ENCODE measurements at regions not wholly inside any gene's neighbourhood (a gene's known extent, or its start where the extent isn't known, plus 50 kb on each side); places are given as distances from the start of the nearest gene placed in this dataset.

DNA sequence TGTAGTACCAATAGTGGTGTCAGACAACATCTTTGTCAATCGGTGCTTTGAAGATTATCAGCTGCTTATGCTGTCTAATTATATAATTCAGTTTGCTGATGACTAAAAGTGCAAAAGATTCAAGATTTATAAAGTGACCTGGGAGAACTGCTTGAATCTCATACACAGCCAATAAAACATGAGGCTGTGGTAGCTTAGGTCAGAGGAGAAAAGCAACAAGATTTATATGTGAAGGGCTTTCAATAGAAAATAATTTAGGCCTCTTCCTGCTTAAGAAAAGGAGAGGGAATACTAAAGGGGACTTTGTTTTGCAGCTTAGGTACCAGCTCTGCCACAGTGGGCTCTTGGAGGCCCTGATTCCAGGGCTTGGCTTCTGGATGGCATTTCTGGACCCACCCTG lies 111.0 kb upstream of the MAD2L1 start:
- Histone ChIP-seq H3K36me3 (ENCODE audit: control insufficient read depth, insufficient read depth, low read length) (no peaks in the 10 kb centered on the region), H3K9me3 (ENCODE audit: control insufficient read depth in 2 of 2, low read length in 2 of 2) (no peaks in the 10 kb centered on the region), H3K4me3 (ENCODE audit: low read depth, low read length) (no peak overlapping the region), H3K27ac (ENCODE audit: insufficient read depth, low read length, poor library complexity, severe bottlenecking) (no peak overlapping the region), H3K27me3 (ENCODE audit: control insufficient read depth, insufficient read depth, low read length) (no peaks in the 10 kb centered on the region), H3K4me1 (ENCODE audit: control insufficient read depth, insufficient read depth, low read length, poor library complexity, severe bottlenecking) (no peaks in the 10 kb centered on the region)
- Mint-ChIP-seq H3K4me3 (no peak overlapping the region), H3K36me3 (no peaks in the 10 kb centered on the region), H3K27ac (no peak overlapping the region), H3K9me3 (peaks cover 0 to 10% (median 1%) of the 10 kb centered on the region in 7 donors), H3K27me3 (peaks cover 8% of the 10 kb centered on the region), H3K4me1 (peaks cover 0 to 5% (median 0%) of the 10 kb centered on the region in 4 donors)
- ATAC-seq (ENCODE audit: low read depth in 2 of 2): no peak
- no peak for DNase-seq

DNA sequence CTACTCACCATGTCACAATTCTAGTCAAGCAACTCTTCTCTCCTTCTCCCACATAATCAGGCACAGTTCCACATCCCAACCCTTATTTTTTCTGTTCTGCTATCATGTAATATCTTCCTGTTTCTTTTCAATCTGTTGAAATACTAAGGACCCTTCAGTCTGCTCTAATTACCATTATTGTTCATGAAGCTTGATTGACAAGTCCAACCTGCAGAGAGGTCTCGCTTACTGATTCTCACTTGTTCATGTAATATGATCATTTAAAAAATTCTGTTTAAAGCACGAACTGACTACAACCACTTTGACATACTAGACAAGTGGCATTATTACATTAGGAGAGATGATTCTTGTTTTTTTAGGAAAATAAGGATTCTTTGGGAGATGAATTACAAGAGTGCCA lies 108.6 kb upstream of the MAD2L1 start:
- no peak for DNase-seq
- peaks cover 0 to 5% (median 0%) of the 10 kb centered on the region in 7 donors for H3K9me3 Mint-ChIP-seq
- no peak for ATAC-seq (ENCODE audit: low read depth in 2 of 2)
- no peak overlapping the region for H3K27ac Mint-ChIP-seq
- no peaks in the 10 kb centered on the region for H3K27me3 ChIP-seq (ENCODE audit: control insufficient read depth, insufficient read depth, low read length)
- peaks cover 8% of the 10 kb centered on the region for H3K27me3 Mint-ChIP-seq
- no peak overlapping the region for H3K4me3 ChIP-seq (ENCODE audit: low read depth, low read length)
- no peaks in the 10 kb centered on the region for H3K36me3 ChIP-seq (ENCODE audit: control insufficient read depth, insufficient read depth, low read length)
- no peak overlapping the region for H3K27ac ChIP-seq (ENCODE audit: insufficient read depth, low read length, poor library complexity, severe bottlenecking)
- no peak overlapping the region for H3K4me3 Mint-ChIP-seq
- H3K4me1 Mint-ChIP-seq: no peaks in the 10 kb centered on the region
- no peaks in the 10 kb centered on the region for H3K36me3 Mint-ChIP-seq
- H3K4me1 ChIP-seq (ENCODE audit: control insufficient read depth, insufficient read depth, low read length, poor library complexity, severe bottlenecking): no peaks in the 10 kb centered on the region
- H3K9me3 ChIP-seq (ENCODE audit: control insufficient read depth in 2 of 2, low read length in 2 of 2): no peaks in the 10 kb centered on the region

DNA sequence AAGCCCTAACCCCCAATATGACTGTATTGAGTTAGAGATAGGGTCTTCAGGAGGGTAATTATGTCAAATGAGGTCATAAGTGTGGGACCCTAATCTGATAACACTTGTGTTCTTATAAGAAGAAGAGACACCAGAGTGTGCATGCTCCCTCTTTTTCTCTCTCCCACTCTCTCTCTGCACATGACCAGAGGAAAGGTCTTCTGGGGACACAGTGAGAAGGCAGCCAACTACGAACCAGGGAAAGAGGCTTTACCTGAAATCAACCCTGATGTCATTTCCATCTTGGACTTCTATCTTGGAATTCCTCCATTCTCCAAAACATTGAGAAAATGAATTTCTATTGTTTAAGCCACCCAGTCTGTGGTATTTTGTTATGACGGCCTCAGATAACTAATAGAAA lies 97.2 kb upstream of the MAD2L1 start:
- Mint-ChIP-seq H3K27ac (no peak overlapping the region), H3K27me3 (peaks cover 6% of the 10 kb centered on the region), H3K4me3 (no peak overlapping the region), H3K4me1 (no peaks in the 10 kb centered on the region), H3K9me3 (peaks cover 0 to 2% (median 0%) of the 10 kb centered on the region in 7 donors), H3K36me3 (no peaks in the 10 kb centered on the region)
- no peak for DNase-seq
- Histone ChIP-seq H3K4me3 (ENCODE audit: low read depth, low read length) (no peak overlapping the region), H3K27ac (ENCODE audit: insufficient read depth, low read length, poor library complexity, severe bottlenecking) (no peak overlapping the region), H3K4me1 (ENCODE audit: control insufficient read depth, insufficient read depth, low read length, poor library complexity, severe bottlenecking) (no peaks in the 10 kb centered on the region), H3K9me3 (ENCODE audit: control insufficient read depth in 2 of 2, low read length in 2 of 2) (no peaks in the 10 kb centered on the region), H3K27me3 (ENCODE audit: control insufficient read depth, insufficient read depth, low read length) (no peaks in the 10 kb centered on the region), H3K36me3 (ENCODE audit: control insufficient read depth, insufficient read depth, low read length) (no peaks in the 10 kb centered on the region)
- no peak for ATAC-seq (ENCODE audit: low read depth in 2 of 2)

DNA sequence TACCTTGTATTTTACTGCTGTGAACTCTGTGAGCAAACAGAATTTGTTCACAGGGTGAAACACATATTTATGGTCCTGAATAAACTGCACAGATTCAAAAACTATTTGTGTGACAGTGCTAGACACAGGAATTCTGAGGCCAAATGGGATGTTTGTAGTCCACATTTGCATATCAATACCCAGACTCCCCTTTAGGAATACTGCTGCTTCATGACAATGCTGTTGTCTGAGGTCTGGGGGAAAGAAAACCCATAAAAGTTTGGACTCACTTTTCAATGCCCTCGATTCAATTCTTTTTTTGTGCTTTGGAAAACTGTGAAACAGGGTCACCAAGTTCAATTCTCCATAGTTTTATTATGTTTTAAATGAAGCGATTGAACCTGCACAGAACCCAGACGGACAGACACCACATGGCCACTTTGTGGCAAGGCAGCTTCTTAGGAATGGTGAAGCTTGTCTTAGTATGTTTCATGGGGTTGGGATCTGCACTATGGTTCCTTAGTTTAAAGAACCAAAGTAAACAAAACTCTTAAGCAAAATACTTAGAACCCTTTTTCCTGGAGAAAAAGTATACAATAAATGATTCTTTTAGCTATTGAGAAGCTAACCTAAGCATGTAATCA lies 92.3 kb upstream of the MAD2L1 start:
- Mint-ChIP-seq H3K4me1 (no peaks in the 10 kb centered on the region), H3K27ac (no peak overlapping the region), H3K9me3 (no peaks in the 10 kb centered on the region), H3K4me3 (no peak overlapping the region), H3K27me3 (peaks cover 8% of the 10 kb centered on the region), H3K36me3 (no peaks in the 10 kb centered on the region)
- Histone ChIP-seq H3K27me3 (ENCODE audit: control insufficient read depth, insufficient read depth, low read length) (peaks cover 2% of the 10 kb centered on the region), H3K4me1 (ENCODE audit: control insufficient read depth, insufficient read depth, low read length, poor library complexity, severe bottlenecking) (no peaks in the 10 kb centered on the region), H3K27ac (ENCODE audit: insufficient read depth, low read length, poor library complexity, severe bottlenecking) (no peak overlapping the region), H3K9me3 (ENCODE audit: control insufficient read depth in 2 of 2, low read length in 2 of 2) (no peaks in the 10 kb centered on the region), H3K4me3 (ENCODE audit: low read depth, low read length) (no peak overlapping the region), H3K36me3 (ENCODE audit: control insufficient read depth, insufficient read depth, low read length) (no peaks in the 10 kb centered on the region)
- ATAC-seq (ENCODE audit: low read depth in 2 of 2): no peak
- DNase-seq: no peak

DNA sequence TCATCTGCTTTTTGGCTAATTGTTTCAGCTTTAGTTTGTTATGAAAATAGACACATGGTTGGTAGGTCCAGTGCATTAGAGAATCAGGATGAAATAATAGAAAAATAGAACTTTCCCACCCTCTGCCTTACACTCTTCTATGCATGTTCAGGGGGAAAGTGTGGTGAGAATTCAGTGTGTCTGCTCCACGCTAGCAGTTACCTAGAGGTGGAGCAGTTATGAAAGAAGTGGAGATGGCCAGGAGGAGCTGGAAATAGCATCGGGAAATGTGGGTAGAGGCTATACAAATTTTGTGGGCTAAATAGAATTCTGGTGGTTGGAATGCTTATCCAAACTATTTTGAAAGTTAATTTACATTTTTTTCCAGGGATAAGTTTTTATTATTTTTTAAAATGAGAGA lies 91.4 kb upstream of the MAD2L1 start:
- no peak overlapping the region for H3K4me3 Mint-ChIP-seq
- no peaks in the 10 kb centered on the region for H3K36me3 Mint-ChIP-seq
- Histone ChIP-seq H3K4me1 (ENCODE audit: control insufficient read depth, insufficient read depth, low read length, poor library complexity, severe bottlenecking) (no peaks in the 10 kb centered on the region), H3K27me3 (ENCODE audit: control insufficient read depth, insufficient read depth, low read length) (peaks cover 2% of the 10 kb centered on the region), H3K4me3 (ENCODE audit: low read depth, low read length) (no peak overlapping the region), H3K36me3 (ENCODE audit: control insufficient read depth, insufficient read depth, low read length) (no peaks in the 10 kb centered on the region), H3K27ac (ENCODE audit: insufficient read depth, low read length, poor library complexity, severe bottlenecking) (no peak overlapping the region), H3K9me3 (ENCODE audit: control insufficient read depth in 2 of 2, low read length in 2 of 2) (no peaks in the 10 kb centered on the region)
- H3K27me3 Mint-ChIP-seq: peaks cover 6% of the 10 kb centered on the region
- H3K27ac Mint-ChIP-seq: no peak overlapping the region
- no peak for DNase-seq
- ATAC-seq (ENCODE audit: low read depth in 2 of 2): no peak
- no peaks in the 10 kb centered on the region for H3K4me1 Mint-ChIP-seq
- no peaks in the 10 kb centered on the region for H3K9me3 Mint-ChIP-seq

DNA sequence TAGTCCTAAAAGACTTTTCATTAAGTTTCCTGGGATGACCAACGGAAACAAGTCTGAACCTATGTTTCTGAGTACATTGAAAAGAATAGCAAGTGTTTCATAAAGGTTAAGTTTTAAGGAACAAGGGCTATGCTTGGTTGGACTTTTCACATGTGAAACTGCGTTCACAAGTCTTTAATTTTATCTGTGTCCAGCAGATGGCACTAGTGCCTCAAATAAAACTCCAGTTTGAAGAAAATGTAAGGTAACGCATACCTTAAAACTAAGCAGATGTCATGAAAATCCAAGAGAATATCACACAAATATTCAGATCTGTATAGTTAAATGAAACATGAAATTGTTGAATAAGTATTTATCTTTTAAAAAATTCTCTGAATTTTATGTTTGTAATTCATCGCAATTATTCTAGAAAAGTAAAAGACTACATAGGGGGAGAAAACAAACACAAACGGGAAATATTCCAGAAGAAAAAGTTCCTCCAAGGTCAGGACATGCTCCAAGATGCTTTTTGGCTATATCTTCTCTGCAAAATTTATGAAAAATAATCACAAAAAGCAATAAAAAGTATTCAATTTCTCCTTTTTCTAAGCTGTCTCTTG lies 89.6 kb upstream of the MAD2L1 start:
- DNase-seq (peak in 2 of 3 donors; percentile 47 to 82), ATAC-seq (ENCODE audit: low read depth in 2 of 2) (no peak)
- H3K4me3 Mint-ChIP-seq: no peak overlapping the region
- Histone ChIP-seq H3K4me1 (ENCODE audit: control insufficient read depth, insufficient read depth, low read length, poor library complexity, severe bottlenecking) (no peaks in the 10 kb centered on the region), H3K27me3 (ENCODE audit: control insufficient read depth, insufficient read depth, low read length) (peaks cover 4% of the 10 kb centered on the region), H3K27ac (ENCODE audit: insufficient read depth, low read length, poor library complexity, severe bottlenecking) (no peak overlapping the region), H3K9me3 (ENCODE audit: control insufficient read depth in 2 of 2, low read length in 2 of 2) (no peaks in the 10 kb centered on the region), H3K36me3 (ENCODE audit: control insufficient read depth, insufficient read depth, low read length) (no peaks in the 10 kb centered on the region), H3K4me3 (ENCODE audit: low read depth, low read length) (no peak overlapping the region)
- no peaks in the 10 kb centered on the region for H3K4me1 Mint-ChIP-seq
- H3K27ac Mint-ChIP-seq: no peak overlapping the region
- no peaks in the 10 kb centered on the region for H3K36me3 Mint-ChIP-seq
- H3K27me3 Mint-ChIP-seq: peaks cover 6% of the 10 kb centered on the region
- no peaks in the 10 kb centered on the region for H3K9me3 Mint-ChIP-seq

DNA sequence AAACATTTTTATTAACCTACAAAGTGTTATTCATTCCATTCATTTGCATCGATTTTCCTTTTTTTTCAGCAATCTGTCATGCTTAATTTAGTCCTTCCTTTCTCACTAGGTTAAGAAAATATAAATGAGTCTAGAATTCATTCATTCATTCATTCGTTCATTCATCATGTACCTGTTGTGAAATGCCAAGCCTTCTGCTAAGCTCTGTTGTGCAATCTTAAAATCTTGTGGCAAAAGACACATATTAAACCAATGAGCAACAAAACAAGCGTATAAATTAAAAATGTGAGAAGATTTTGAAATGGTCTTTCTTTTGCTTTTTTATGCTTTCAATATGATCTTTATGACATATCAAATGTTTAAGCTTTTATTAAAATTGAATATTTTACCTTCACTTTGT lies 88.6 kb upstream of the MAD2L1 start:
- Mint-ChIP-seq H3K4me3 (no peak overlapping the region), H3K4me1 (no peaks in the 10 kb centered on the region), H3K27ac (no peak overlapping the region), H3K36me3 (no peaks in the 10 kb centered on the region), H3K9me3 (no peaks in the 10 kb centered on the region), H3K27me3 (peaks cover 7% of the 10 kb centered on the region)
- peaks cover 7% of the 10 kb centered on the region for H3K27me3 ChIP-seq (ENCODE audit: control insufficient read depth, insufficient read depth, low read length)
- no peaks in the 10 kb centered on the region for H3K4me1 ChIP-seq (ENCODE audit: control insufficient read depth, insufficient read depth, low read length, poor library complexity, severe bottlenecking)
- no peak overlapping the region for H3K27ac ChIP-seq (ENCODE audit: insufficient read depth, low read length, poor library complexity, severe bottlenecking)
- DNase-seq (no peak), ATAC-seq (ENCODE audit: low read depth in 2 of 2) (no peak)
- no peaks in the 10 kb centered on the region for H3K36me3 ChIP-seq (ENCODE audit: control insufficient read depth, insufficient read depth, low read length)
- H3K4me3 ChIP-seq (ENCODE audit: low read depth, low read length): no peak overlapping the region
- H3K9me3 ChIP-seq (ENCODE audit: control insufficient read depth in 2 of 2, low read length in 2 of 2): no peaks in the 10 kb centered on the region

DNA sequence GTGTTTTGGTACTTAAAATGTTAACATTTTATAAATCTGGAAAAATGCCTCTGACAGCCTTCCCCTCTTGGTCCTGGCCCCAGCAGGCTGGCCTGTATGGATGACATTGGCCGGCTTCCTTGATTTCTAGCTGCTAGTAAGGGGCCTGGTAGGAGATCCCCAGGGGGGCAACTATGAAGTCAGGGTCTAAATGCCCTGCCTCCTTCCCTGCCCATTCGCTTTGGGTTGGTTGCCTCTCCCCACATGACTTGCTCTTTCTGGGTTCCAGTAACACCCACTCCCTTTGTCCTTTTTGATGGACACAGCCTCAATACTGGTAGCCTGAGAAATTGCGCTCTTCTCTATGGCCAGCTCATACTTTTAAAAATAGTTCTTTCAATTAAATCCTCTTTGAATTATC lies 78.0 kb upstream of the MAD2L1 start:
- H3K4me3 Mint-ChIP-seq: no peak overlapping the region
- H3K36me3 Mint-ChIP-seq: no peaks in the 10 kb centered on the region
- Histone ChIP-seq H3K4me1 (ENCODE audit: control insufficient read depth, insufficient read depth, low read length, poor library complexity, severe bottlenecking) (no peaks in the 10 kb centered on the region), H3K36me3 (ENCODE audit: control insufficient read depth, insufficient read depth, low read length) (no peaks in the 10 kb centered on the region), H3K27ac (ENCODE audit: insufficient read depth, low read length, poor library complexity, severe bottlenecking) (no peak overlapping the region), H3K4me3 (ENCODE audit: low read depth, low read length) (no peak overlapping the region), H3K27me3 (ENCODE audit: control insufficient read depth, insufficient read depth, low read length) (peaks cover under 1% of the 10 kb centered on the region), H3K9me3 (ENCODE audit: control insufficient read depth in 2 of 2, low read length in 2 of 2) (no peaks in the 10 kb centered on the region)
- DNase-seq: no peak
- H3K9me3 Mint-ChIP-seq: peaks cover 0 to 6% (median 0%) of the 10 kb centered on the region in 7 donors
- ATAC-seq (ENCODE audit: low read depth in 2 of 2): no peak
- no peaks in the 10 kb centered on the region for H3K4me1 Mint-ChIP-seq
- peaks cover 6% of the 10 kb centered on the region for H3K27me3 Mint-ChIP-seq
- no peak overlapping the region for H3K27ac Mint-ChIP-seq

Measured in CD4-positive, CD25-positive, alpha-beta regulatory T cell (primary cell).